GM19240 (cell line): ENCODE measurements at regions not wholly inside any gene's neighbourhood (a gene's known extent, or its start where the extent isn't known, plus 50 kb on each side); places are given as distances from the start of the nearest gene placed in this dataset.

Experiments used
- DNase-seq: peaks from one replicate; pipeline ENCODE4 v3.0.0; 2011; ENCODE audit warnings: low spot score; ENCODE audit not compliant: insufficient read length

DNA sequence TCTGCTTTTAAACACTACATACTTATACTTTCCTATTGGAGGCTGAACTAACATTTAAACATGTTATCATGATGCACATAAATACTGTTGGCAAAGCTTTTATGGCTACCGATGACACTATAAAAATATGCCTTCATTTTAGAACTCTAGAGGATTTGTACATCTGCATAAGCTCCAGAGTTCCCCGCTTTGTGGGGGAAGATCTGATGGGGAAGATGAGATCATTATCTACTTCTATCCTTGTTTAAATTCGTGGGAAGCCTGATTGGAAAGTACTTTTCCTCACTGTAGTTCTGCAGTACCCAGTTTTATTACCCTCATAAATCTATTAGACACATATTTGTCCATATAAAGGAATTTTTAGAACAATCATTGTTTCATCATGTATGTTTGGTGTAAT, 299.6 kb upstream of the ATP2B1 start:
- no peak for DNase-seq

DNA sequence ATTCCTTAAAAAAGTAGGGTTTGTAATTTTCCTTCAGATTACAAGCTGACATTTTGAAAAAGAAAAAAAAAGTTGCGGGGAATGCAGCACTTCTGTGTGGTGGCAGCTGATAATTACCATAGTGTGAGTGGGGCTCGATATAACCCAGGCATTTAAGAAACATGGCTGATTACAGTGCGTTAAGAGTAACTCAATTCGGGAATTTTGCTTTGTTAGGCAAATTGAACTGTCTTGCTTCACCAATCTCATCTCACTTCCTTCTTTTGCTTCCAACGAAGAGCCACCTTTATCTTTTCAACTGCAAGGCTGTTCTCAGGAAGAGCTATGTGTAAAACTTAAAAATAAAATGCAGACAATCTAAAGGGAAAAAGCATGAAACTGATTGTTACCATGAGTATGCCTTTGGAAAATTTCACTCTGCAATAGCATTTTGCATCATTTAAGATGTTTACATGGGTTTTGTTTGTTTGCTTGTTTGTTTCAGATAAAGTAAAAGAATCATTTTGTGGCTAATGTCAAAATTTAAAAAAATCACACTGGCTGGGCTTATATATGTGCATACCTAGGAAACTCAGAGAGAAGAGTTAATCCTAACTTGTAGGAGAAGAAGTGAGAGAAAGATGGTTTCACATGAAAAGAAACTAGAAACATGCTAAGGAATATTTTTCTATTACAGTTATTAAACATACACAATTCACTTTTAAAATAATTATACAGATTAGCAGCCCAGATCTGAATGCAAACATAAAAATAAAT, 295.9 kb upstream of the ATP2B1 start:
- no peak for DNase-seq

GRCh38 chr12:90003688-90004087, 295.1 kb upstream of the ATP2B1 start:
- DNase-seq, result no peak

GRCh38 chr12:90000721-90001120, 292.1 kb upstream of the ATP2B1 start:
- DNase-seq, result no peak

GRCh38 chr12:89999699-90000505, 291.3 kb upstream of the ATP2B1 start:
- no peak for DNase-seq

- DNase-seq, result no peak
Measured at GRCh38 chr12:89995870-89996269, 287.2 kb upstream of the ATP2B1 start.

DNA sequence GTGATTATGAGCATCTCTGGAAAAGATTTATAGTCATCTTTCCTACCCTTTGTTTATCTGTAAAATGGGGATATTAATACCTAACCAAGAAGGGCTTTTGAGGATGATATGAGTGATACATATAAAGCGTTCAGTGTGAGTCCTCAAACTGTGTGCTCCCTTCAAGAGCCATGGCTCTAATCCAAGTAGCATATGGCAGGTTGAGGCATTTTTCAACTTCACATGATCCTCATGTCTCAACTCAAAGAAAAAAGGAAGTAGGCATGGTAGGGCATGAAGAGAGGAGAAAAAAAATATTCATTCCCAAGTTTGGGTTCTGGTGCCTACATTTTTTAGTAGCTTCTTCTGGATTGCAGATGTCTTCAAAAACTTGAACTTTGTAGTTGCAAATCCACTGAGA, 286.3 kb upstream of the ATP2B1 start:
- DNase-seq, result no peak

DNA sequence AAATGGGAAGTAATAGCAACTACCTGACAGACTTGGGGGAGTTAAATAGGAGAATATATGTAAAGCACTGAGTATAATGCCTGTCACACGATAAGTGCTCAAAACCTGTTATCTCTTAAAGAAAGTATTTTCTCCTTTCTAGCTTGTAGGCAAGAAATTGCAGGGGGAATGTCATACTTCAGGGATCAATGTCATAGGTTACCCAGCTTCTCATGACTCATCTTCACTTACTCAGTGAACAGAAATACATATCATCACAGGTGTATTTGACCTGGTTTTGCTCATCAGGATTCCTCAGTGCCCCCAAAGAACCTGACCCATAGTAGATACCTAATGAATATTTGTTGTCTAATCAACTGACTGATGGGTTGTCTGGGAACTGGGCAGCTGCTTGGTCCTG, 285.0 kb upstream of the ATP2B1 start:
- DNase-seq, result no peak

DNA sequence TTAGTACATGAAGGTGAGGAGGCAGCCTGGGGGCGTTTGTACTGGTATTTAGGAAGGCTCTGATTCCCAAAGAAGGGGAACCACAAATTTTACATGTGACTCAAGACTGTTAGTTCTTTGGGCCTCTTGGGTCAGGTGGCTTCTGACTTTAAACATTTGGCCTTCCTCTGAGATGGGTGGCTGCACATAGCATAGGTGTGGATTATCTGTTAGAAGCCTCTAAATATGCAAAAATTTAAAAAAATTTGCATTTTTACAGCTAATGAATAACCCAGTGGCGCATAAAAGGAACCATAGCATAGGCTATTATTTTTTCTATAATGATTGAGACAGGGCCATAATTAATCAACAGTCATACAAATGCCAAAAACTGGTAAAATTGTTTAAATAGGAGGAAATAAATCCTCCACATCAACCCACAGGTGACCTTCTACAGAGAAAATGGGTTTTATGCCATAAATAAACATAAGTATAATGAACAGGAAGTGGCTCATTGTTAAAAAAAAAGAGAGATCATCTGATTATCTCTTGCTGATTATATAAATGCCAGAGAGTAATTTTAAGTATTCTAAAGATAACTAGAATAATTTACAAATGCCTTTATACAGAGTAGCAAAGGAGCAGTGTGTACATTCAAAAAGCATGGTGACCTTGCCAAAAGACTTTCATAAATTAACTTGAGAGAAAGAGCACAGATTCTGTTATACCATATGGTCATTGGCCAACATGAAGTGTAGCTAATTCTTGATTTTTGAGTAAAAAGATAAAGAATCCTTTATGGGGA, 284.2 kb upstream of the ATP2B1 start:
- no peak for DNase-seq

- DNase-seq, result no peak
Measured at GRCh38 chr12:89991807-89992590, 283.4 kb upstream of the ATP2B1 start.

GRCh38 chr12:89988188-89988915, 279.7 kb upstream of the ATP2B1 start:
- no peak for DNase-seq

- DNase-seq, result no peak
Measured at GRCh38 chr12:89985935-89986334, 277.3 kb upstream of the ATP2B1 start.

- no peak for DNase-seq
Measured at GRCh38 chr12:89984846-89985245, 276.2 kb upstream of the ATP2B1 start.

GRCh38 chr12:89983622-89984021, 275.0 kb upstream of the ATP2B1 start:
- DNase-seq, result no peak

- no peak for DNase-seq
Measured at GRCh38 chr12:89980236-89980635, 271.6 kb upstream of the ATP2B1 start.

GRCh38 chr12:89977405-89978085, 268.9 kb upstream of the ATP2B1 start:
- DNase-seq, result no peak

GRCh38 chr12:89976866-89977265, 268.2 kb upstream of the ATP2B1 start:
- no peak for DNase-seq

DNA sequence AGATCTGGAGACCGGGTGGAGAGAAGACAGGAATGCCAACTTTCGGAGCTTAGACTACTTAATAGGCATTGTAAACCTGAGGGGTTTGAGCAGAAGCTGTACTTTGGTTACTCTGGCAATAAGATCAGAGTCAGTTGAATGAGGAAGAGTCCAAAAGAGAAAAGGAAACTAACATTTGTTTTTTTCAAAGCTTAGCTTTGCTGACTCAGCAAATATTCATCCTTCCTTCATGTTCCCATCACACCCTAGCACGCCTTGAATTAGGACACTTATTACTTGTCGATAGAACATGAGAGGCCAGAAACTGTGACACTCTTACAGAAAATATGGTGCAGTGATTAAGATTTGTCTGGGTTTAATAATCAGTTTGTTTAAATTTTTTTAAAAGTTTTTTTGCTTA, 266.9 kb upstream of the ATP2B1 start:
- no peak for DNase-seq

GRCh38 chr12:89971880-89972279, 263.2 kb upstream of the ATP2B1 start:
- DNase-seq, result no peak

DNA sequence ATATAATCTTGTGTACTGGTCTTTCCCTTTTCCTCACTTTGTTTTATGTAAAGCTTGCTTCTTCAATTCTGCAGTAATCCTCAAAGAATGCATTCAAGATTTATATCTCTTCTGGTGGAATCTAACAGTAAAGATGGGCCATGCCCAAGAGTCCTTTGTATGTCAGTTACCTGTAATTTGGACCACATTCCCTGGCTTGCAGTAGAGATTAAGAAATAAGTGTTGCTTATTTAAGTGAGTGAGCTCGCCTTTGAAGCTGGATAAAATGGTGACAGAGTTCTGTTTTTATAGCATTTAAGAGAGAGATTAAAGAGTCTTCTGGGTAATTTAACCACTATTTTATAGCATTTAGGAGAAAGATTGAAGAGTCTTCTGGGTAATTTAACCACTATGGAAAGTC, 262.1 kb upstream of the ATP2B1 start:
- DNase-seq, result no peak
